T-helper 2 cell (primary cell): ENCODE measurements at regions not wholly inside any gene's neighbourhood (a gene's known extent, or its start where the extent isn't known, plus 50 kb on each side); places are given as distances from the start of the nearest gene placed in this dataset.

Experiments used
- DNase-seq, 5 experiments: peaks; one replicate each; pipeline versions ENCODE4 v3.0.0 to v3.0.0-alpha.2; 2012 to 2022

DNA sequence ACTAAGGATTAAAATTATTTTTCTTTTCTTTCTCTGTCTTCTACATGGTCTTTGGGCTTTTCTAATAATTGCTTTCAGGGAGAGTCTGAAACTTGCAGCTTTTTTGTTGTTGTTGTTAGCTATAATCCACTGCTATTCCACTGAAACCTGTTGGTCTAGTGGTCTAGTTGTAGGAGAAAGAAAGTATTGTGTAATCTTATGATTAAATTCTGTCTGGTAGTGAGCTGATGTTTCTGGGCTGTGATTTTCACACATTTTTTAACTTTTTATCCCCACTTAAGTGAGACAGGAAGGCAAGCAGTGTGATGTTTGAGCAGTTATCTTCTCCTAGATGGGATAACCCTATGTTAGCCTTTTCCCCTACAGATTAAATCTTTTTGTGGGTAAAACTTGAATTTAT lies 825.2 kb downstream of the PCDH7 start:
- no peak for DNase-seq

DNA sequence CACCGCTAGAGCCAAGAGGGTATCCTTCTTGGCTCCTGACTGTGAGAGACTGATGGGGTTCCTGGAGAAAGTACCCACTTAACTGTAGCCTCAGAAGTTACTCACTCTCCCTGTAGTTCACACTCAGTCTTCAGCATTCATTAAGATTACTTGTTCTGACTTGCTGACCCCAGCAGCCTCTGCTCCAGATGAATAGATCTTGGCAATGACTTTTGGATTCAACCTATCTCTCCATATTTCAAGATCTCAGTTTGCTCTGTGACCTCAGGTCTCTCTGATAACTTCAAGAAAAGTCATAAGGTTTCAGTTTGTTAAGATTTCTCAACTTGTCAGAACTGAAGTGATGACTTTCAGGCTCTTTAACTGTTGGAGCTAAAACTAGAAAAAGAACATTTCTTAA lies 825.6 kb downstream of the PCDH7 start:
- no peak for DNase-seq

DNA sequence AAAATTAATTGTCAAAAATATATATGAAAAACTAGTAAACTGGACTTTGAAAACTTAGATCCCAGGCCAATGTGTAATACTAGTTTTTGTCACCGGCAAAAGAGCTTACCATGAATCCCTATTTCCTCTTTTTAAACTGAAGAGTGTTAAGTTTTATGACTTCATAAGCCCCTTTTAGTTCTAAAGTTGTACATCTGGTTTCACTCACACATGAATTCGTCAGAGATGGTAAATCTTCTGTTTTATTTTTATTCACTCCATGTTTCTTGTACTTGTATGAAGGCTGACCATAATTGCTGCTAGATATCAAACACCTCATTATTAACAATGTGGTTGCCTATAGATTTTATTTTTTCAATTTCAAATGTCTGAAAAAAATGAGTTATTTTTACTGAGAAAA lies 827.9 kb downstream of the PCDH7 start:
- no peak for DNase-seq

DNA sequence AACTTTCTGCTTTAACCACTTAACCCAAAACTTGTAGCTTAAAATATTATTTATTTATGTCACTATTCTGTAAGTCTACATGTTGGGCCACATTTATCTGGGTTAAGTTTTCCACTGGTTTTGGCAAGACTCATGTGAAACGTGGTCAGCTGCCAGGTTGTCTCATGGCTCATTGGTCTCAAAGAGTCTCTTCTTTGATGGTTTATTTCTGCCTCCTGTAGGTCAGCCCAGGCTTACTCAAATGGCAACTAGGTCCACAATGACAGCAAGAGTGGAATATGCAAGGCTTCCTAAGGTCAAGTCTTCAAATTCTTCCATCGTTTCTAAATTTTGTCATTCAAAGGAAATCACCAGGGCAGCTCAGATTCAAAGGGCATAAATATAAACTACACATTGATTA lies 828.7 kb downstream of the PCDH7 start:
- DNase-seq, result no peak

DNA sequence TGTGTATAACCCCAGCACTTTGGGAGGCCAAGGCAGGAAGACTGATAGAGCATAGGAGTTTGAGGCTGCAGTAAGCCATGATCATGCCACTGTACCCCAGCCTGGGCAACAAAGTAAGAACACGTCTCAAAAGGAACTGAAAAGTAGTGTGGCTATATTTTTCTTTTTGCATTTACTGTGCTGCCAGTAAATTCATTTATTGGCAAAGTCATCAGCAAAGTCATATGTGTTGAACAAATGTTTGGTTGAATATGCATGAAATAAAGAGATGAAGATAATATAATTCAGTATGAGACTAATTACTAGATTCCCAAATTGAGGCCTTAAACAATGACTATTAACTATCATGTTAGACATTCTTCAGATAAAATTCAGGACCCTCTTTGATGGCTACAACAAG lies 829.1 kb downstream of the PCDH7 start:
- no peak for DNase-seq

DNA sequence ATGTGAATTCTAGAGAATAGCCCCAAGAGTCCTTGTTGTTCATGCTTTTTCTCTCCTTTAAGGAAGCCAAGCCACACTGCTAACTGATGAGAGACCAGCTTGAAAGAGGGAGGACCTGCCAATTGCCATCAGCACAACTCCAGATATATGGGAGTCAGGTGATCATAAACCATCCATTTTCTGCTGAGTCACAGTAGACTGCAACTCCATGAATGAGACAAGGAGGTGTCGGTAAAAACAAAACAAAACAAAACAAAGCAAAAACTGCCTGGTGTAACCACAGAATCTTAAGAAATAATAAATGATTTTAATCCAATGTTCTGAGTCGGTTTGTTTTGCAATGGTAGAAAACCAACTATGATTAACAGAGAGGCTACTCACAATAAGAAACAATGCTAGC lies 837.3 kb downstream of the PCDH7 start:
- no peak for DNase-seq

DNA sequence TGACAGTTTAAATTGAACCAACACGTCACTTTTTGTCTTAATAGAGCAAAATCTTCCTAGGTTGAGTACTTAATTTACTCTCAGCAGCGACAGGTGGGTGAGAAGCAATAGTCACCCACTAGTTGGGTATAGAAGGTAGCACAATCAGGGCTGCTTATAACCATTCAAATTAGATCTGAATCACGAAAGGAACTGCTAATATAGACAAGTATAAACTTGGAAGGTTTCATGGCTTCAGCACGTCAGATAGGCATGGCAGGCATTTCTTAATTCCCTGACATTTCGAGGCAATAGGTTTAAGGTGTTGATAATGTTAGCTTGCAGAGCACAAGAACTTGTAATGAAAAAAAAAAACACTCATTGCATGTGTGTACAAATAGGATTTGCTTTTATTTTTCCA lies 853.4 kb downstream of the PCDH7 start:
- DNase-seq, result no peak

DNA sequence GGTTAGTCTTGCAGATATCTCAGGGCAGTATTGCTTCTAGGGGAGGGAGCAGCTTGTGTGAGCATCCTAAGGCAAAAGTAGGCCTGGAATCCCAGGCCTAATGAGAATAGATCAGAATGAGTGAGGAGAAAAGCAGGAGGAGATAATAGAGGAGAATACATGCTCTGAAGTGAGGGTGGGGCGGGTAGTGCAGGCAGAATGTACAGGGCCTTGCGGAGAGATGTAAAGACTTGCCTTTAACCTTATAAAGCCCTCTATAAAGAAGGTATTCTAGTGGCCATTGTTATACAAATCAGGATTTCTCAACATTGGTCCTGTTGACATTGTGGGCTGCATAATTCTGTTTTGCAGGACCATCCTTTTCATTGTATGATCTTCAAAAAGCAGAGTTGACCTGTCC lies 855.3 kb downstream of the PCDH7 start:
- no peak for DNase-seq

DNA sequence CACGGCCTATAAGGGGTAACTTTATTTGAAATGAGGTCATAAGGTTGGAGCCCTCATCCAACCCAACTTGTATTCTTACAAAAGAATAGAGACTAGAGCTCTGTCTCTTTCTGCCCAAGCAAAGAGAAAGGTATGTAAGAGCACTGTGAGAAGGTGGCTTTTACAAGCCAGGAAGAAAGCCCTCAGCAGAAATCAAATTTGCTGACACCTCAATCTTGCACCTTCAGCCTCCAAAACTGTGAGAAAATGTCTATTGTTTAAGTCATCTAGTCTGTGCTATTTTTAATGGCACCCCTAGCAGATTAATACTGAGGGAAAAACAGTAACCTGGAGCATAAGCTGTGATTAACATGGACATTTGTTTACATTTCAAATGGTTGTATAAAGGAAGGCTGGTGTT lies 860.7 kb downstream of the PCDH7 start:
- DNase-seq, result no peak

DNA sequence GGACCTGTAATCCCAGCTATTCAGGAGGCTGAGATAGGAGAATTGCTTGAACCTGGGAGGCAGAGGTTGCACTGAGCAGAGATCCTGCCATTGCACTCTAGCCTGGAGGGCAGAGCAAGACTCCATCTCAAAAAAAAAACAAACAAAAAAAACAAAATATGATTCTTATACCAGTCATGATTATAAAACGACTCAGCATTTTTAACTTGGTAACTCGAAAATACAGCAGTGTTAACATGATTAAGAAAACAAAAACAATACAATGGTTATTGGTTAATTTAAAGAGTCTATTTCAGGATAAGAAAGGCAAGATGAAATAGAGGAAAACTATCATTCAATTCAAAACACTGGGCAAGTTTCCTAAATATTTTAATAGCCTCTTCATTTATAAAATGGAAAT lies 865.3 kb downstream of the PCDH7 start:
- no peak for DNase-seq

DNA sequence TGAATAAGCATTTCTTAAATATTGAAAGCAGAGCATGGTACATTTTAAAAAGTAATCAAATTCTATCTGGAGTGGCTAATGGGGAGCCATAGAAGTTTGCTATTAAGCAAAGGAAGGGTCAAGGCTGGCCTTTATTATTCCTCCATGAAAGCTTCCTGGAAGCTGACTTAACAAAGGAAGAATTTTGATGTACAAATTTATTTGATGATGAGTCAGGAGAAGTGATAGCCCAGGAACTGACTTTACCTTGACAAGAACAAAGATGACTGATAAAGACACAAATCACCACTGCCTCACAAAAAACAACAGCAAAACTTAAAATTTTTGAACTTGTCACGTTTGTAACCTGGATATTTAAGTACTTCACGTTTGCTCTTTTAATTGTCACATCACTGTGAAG lies 872.1 kb downstream of the PCDH7 start:
- no peak for DNase-seq

DNA sequence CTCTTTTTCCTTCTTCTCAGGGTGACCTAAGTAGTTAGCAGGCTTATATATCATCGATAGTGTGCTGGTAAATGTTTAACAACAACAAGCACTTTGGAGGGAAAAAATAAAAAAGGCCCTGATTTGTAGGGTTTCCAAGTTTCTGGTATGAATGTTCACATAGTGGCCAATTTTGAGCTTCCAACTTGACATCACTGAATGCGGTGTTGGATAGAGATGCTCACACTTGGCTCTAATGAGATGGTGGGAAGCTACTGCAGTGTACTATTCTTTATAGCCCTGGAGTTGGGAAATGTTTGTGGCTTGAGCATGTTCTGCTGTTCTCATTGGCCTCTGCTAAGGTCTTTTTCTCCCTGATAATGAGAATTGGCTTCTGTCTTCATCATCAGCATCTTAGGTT lies 875.3 kb downstream of the PCDH7 start:
- DNase-seq, result no peak

DNA sequence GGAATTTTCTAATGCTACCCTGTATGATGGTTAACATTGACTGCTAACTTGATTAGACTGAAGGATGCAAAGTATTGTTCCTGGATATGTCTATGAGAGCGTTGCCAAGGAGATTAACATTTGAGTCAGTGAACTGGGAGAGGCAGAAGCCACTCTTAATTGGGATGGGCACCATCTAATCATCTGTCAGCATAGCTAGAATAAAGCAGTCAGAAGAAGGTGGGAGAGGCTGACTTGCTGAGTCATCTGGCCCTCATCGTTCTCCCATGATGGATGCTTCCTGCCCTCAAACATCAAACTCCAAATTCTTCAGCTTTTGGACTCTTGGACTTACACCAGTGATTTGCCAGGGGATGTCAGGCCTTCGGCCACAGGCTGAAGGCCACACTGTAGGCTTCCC lies 878.5 kb downstream of the PCDH7 start:
- no peak for DNase-seq

DNA sequence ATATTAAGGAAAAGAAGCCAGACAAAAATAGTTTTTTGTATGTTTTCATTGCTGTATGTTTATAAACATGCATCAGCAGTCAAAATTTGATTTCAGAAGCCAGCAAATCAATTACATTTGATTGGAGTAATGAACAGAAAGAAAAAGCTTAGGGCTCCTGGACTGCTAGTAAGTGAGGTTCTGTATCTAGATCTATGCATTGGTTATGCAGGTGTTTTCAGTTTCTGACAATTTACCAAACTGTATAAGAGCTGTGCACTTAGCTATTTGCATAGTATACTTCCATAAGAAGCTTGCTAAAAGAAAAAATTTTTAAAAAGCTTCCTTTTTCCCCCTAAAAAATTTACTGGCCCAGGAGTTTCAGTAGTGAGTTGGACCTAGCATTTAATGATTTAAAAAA lies 881.6 kb downstream of the PCDH7 start:
- DNase-seq, result no peak

DNA sequence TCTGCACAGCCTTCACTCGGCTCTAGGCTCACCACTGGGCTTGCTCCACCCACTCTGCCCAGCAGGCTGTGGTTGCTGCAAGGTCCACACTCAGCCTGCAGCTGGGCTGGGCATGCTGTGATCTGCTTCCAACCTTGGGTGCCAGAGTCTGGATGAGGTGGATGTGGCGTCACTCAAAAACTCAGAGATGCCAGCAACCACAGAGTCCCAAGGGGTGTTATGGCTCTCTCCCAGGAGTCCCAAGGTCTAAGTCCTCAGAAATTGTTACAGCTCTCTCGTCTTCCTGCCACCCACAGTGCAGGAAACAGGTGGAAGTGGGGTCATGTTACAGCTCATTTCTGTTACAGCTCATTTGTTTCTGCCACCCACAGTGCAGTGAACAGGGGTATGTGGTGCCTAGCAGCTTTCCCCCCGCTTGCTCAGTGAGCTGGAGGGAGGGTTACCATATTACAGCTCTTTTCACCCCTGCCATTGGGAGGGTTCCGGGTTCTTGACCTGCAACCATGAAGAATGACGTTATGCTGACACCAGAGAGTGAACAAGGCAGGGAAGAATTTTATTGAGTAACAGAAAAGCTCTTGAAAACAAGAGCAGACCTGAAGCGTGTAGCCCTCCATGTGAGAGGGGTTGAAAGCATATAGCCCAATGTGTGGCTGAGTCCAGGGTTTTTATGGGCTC lies 893.9 kb downstream of the PCDH7 start:
- no peak for DNase-seq

DNA sequence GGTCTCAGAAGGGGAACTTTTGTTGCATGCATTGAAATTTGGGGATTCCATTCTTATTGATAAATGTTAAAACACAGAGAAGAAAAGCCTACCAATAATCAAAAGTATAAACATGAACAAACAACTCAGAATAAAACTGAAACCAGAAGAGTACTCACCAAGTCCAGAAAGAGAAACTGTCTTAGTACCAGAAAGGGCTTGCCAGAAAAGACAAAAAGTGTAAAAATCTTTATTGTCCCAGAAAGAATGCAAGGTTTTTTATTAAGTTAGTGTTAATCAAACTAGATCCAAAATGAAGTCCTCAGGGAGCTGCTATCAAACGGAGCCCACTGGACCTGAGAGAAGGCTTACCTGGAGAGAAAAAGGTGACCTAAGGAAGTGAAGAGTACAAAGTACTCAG lies 897.5 kb downstream of the PCDH7 start:
- DNase-seq, result no peak

DNA sequence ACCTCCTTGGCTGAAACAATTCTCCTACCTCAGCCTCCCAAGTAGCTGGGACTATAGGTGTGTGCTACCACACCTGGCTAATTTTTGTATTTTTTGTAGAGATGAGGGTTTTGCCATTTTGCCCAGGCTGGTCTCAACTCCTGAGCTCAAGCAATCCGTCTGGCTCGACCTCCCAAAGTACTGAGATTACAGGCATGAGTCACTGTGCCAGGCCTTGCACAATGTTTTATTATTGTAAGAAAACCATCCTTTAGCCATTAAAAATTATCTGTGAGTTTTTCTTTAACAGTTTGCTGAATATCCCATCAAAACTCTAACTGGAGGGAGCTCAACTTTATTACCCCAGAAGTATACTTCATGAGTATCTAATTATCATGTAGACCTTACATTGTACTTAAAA lies 900.3 kb downstream of the PCDH7 start:
- no peak for DNase-seq

DNA sequence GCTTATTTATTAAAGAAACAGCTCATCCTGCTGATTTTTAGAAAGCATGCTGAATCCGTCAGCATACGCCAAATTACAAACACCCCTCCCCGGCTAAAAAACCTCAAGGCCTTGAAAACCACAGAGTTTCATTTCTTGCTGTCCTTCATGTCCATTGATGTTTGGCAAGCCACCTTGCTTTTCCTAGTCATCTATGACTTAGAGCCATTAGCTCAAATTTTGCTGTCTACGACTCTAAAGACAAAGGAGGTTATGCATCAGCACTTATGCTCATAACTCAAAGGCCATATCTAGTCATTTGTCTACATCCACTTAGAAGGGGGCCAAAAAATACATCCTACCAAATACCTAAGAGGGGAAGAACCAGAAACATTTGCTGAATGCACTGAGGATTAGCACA lies 925.1 kb downstream of the PCDH7 start:
- DNase-seq, result no peak

DNA sequence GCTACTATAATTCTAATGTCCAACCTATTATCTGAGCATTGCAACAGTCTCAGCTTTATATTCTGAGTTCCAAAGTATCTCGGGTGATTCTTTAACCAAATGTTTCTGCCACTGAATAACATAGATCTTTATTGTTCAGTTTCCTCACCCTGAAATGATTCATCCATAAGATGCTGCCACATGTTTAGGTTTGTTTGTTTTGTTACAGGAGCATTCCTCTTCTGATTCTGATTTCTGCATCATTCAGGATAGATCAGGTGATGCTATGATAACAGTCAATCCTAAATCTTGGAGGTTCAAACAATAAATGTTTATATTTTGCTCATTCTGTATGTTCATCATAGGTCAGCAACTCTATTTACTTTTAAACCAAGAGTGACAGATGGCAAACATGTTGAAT lies 927.6 kb downstream of the PCDH7 start:
- no peak for DNase-seq

DNA sequence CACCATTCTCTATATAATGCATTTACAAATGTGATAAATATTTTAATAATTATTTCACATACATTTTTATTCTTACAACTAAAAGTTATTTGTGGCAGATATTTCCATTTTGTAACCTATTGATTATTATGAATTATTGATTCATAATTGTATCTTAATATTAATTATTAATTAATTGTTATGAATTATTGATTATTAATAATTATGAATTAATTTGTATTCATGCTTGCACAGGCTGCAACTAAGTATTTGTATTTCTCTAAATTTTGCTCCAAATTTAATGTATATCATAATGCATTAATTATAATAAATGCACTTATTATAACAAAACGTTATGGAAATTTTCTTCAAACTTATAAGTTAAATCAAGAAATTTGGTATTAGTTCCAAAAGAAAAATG lies 929.7 kb downstream of the PCDH7 start:
- no peak for DNase-seq

DNA sequence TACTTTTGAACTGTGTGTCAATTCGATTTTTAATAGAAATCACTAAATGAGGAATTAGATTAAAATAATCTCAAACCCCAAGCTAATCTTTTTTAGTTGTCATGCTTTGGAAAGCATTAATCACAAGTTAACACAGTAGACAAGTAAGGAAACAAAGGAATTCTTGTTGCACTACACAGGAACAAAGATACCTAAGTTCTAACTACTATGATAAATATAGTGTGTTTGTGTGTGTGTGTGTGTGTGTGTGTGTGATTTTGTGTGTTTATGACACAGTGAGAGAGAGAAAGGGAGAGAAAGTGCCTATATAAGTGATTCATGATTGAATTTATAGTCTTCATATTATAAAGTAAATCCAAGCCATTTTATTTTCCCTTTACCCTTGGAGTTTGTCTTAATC lies 931.4 kb downstream of the PCDH7 start:
- DNase-seq, result no peak

DNA sequence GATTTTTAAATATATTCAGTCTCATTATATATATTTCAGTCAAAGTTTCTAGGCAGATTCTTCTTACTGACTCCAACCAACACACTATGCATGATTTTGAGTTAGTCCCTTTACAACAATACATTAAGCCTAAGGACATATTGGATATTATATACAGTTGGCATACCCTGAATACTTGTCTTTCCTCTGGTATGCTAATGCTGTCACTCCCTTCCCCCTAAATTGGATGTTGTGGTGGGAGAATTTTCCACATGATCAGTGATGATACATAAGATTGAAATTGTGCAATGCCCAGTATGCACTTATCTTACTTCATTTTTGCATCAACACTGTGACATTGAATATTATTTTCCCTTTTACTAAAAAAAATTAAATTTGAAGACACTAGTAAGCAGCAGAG lies 935.2 kb downstream of the PCDH7 start:
- no peak for DNase-seq

DNA sequence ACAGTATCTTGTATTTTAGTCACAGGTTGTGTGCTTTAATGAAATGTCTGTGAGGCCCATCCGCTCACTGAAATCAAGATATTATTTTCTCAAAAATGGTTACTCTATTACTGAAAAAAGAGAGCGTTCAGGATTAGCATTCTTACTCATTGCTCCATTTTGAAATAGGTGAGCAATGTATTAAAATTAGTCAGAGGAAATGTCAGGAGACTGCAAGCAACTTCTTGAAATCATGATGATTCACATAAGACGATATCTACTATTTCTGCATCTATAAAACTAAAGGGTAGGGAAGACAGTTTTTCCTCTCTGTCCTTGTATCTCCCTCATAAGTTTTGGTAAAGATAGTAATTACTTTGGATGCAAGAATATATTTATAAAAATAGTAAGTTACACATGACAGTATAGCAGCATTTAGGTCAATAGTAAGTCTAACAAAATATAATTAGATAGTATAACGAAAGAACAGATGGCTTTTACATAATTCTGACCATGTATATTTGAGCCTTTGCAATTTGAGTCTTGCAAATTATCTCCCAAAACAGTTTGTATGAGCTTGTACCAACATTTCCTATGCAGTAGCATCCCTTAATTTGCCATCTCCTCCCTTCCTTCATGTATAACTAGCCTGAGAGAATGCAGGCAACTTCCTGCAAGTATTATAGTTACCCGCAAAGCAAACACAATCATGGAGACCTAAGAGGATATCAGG lies 937.8 kb downstream of the PCDH7 start:
- no peak for DNase-seq

DNA sequence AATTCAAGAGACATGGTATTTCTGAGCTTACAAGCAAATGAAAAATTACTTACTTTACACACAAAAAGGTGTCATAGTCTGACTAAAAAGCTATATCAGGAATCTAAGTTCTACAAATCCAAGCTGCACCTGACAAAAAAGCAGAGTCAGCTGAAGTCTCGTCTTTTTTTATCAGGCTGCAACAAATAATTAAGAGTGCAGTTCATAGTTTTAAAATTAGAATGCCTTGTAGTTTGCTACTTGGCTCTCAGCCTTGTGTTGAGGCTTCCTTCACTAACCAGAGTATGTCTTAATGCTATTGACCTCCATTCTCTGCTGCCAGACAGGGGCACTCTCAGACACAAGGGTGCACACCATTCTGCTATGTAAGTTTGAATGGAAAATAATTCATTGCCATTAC lies 940.7 kb downstream of the PCDH7 start:
- no peak for DNase-seq

DNA sequence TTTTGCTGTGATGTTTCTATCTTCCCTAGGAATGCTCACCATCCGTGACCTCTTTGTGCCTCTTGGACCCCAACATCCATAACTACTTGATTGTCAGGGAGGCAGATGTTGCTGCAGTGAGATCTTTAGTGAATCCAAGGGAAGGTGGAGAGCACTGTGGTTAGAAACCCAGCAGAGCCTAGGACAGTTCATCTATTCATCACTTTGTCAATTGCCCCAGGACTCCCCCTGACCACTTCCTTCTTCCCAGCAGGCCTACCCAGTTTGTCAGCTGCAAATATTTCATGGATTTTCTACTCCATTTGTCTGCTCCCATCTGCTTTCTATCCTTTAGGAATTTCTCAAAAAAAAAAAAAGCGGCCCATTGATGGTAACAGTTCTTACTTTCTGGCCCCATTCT lies 942.8 kb downstream of the PCDH7 start:
- DNase-seq, result no peak
